ENCODE measurements at regions not wholly inside any gene's neighbourhood (a gene's known extent, or its start where the extent isn't known, plus 50 kb on each side); places are given as distances from the start of the nearest gene placed in this dataset.

DNA sequence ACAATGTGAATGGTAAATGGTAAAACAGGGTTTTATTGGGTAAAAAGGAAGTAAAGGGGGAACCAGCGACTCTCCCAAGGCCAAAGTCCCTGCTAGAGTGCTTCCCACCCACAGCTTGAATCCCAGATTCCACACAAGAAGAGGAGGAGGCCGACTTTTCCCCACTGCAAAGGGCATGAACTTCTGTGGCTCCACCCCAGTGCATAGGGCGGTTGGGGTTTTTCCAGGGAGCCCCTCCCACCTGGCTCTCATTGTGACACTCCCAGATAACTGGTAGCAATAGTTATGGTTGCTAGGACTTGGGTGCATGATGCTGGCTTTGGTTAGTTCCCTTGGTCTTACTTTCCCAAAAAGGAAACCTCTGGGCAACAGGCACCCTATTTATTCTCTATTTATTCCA, 666.0 kb upstream of the CA10 start:
- no peak for DNase-seq
- Histone ChIP-seq H3K27me3 (no peaks in the 10 kb centered on the region), H3K27ac (no peak overlapping the region), H3K4me1 (no peaks in the 10 kb centered on the region), H3K4me3 (no peak overlapping the region), H3K9me3 (no peaks in the 10 kb centered on the region), H3K36me3 (no peaks in the 10 kb centered on the region)
- FAIRE-seq = no peak
- TF ChIP-seq, protein P1, sequence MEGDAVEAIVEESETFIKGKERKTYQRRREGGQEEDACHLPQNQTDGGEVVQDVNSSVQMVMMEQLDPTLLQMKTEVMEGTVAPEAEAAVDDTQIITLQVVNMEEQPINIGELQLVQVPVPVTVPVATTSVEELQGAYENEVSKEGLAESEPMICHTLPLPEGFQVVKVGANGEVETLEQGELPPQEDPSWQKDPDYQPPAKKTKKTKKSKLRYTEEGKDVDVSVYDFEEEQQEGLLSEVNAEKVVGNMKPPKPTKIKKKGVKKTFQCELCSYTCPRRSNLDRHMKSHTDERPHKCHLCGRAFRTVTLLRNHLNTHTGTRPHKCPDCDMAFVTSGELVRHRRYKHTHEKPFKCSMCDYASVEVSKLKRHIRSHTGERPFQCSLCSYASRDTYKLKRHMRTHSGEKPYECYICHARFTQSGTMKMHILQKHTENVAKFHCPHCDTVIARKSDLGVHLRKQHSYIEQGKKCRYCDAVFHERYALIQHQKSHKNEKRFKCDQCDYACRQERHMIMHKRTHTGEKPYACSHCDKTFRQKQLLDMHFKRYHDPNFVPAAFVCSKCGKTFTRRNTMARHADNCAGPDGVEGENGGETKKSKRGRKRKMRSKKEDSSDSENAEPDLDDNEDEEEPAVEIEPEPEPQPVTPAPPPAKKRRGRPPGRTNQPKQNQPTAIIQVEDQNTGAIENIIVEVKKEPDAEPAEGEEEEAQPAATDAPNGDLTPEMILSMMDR (IDR thresholded peaks at IDR 0.05) = no peak
- intact Hi-C loops (cut with DNase I) = no loop called here
- WGBS, 2 donors = 46 to 70% methylated on average over 3 of the region's 3 CpGs
- ATAC-seq = no peak

DNA sequence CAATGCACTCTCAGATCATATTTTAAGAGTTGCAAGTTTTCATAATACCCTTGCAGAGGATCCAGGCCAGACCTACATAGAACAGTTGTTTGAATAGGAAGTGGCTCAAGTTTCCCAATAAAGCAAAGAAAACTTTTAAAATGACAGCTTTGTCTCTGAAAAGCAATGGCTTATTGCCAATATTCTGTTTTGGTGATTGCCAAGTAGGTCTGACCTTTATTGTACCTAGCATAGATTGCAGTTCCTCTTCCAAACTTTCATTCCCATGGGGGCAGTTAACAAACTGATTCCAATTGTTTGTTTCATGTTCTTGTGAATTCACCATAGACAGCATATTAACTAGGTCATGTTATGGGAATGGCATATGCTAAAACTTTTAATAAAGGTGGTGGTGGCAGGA, 664.6 kb upstream of the CA10 start:
- Histone ChIP-seq H3K4me3 (no peak overlapping the region), H3K27me3 (peaks cover 0 to 5% (median 0%) of the 10 kb centered on the region in 4 donors), H3K4me1 (no peaks in the 10 kb centered on the region), H3K36me3 (no peaks in the 10 kb centered on the region), H3K9me3 (no peaks in the 10 kb centered on the region), H3K27ac (no peak overlapping the region)
- intact Hi-C loops (cut with DNase I) = no loop called here
- DNase-seq (no peak), FAIRE-seq (no peak), ATAC-seq (no peak)
- TF ChIP-seq, protein P1 (IDR thresholded peaks at IDR 0.05) = no peak

DNA sequence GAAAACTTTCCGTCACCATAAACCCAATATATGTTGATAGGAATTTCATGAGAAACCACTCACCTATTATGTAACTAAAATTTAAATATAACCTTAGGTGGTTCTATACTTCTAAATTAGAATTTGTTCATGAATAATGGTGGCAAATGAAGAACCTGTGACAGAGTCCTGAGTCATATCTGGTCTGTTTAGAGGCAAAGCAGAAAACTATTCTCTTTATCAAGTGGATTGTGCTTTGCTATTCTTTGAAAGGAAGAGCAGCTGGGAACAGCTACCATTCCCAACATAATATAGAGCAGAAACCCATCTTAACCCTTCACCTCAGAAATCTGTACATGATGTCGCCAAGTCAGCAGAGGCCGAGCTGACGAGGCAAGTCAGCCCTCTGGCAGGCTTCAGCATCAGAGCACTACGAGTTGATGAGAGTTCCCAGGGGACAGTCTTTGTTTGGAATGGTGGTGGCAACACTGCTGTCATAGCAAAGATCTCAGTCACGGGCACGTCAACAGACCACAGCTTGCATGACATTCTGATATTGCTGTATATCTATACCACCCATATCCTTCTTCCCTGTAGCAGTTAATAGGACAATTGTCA, 631.9 kb upstream of the CA10 start:
- TF ChIP-seq, protein P1 (IDR thresholded peaks at IDR 0.05) = no peak
- intact Hi-C loops (cut with DNase I) = no loop called here
- Histone ChIP-seq H3K4me3 (no peak overlapping the region), H3K9me3 (no peaks in the 10 kb centered on the region), H3K36me3 (no peaks in the 10 kb centered on the region), H3K4me1 (no peaks in the 10 kb centered on the region), H3K27me3 (no peaks in the 10 kb centered on the region), H3K27ac (no peak overlapping the region)
- DNase-seq (no peak), FAIRE-seq (no peak), ATAC-seq (no peak)
- 76 to 84% methylated on average over 7 of the region's 7 CpGs for WGBS, 2 donors

DNA sequence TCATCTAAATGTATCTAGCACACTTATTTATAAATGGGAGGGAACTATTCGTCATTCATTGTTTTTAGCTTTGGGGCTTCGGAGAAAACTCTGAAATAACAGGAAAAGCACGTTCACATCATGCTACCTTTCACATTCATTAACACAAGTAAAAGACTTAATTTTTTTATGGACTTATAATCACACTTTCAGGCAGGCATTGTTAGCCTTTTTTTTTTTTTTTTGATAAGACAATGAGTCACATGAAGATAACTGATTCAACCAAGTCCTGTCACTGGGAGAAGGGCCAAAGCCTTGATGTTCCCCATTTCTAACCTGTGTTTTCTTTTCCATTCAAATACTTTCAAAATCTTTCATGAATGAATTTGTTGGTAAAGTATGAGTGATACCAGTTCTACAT, 631.3 kb upstream of the CA10 start:
- WGBS, 2 donors = 48 to 61% methylated on average over 3 of the region's 3 CpGs
- Histone ChIP-seq H3K4me1 (no peaks in the 10 kb centered on the region), H3K9me3 (no peaks in the 10 kb centered on the region), H3K27ac (no peak overlapping the region), H3K27me3 (no peaks in the 10 kb centered on the region), H3K4me3 (no peak overlapping the region), H3K36me3 (no peaks in the 10 kb centered on the region)
- TF ChIP-seq, protein P1 (IDR thresholded peaks at IDR 0.05) = no peak
- no peak for DNase-seq
- no peak for FAIRE-seq
- intact Hi-C loops (cut with DNase I) = no loop called here
- ATAC-seq = no peak

DNA sequence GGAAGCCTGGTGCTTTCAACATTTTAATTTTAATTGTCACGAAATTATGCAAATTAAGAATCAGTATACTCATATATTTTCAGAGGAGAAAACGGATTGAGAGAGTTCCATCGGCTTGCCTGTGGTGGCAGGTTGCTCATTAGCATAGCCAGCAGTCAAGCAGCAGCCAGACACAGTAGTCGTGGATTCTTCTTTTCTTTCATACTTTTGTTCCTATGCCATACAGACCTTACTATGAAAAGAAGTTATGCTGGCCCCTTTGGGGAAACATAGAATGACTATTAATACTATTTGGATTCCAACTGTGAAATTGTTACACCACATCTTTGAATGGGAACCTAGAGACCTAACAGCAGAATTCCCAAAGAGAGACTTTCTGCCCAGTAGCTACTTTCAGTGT, 617.7 kb upstream of the CA10 start:
- intact Hi-C loops (cut with DNase I) = no loop called here
- Histone ChIP-seq H3K27ac (no peak overlapping the region), H3K4me3 (no peak overlapping the region), H3K36me3 (no peaks in the 10 kb centered on the region), H3K4me1 (no peaks in the 10 kb centered on the region), H3K9me3 (no peaks in the 10 kb centered on the region), H3K27me3 (no peaks in the 10 kb centered on the region)
- DNase-seq = no peak
- 43 to 50% methylated on average over 4 of the region's 4 CpGs for WGBS, 2 donors
- no peak for ATAC-seq
- TF ChIP-seq, protein P1 (IDR thresholded peaks at IDR 0.05) = no peak
- FAIRE-seq = no peak
